Astrocyte (in vitro differentiated cells and primary cell): ENCODE measurements at regions not wholly inside any gene's neighbourhood (a gene's known extent, or its start where the extent isn't known, plus 50 kb on each side); places are given as distances from the start of the nearest gene placed in this dataset.

Source experiments
- DNase-seq: peaks from one replicate; pipeline ENCODE4 v3.0.0-alpha.2; 2010; ENCODE audit warnings: low read depth
- FAIRE-seq: peaks from 2 replicates; lab custom pipeline; 2011; peaks lifted over from hg19 to GRCh38; lab: Jason Lieb, UNC
- H2AFZ ChIP-seq: 2 replicates; pipeline ENCODE4 v1.6.0; 2012; ENCODE audit warnings: low read depth, low read length, inconsistent platforms
- H3K27ac ChIP-seq: 2 replicates; pipeline ENCODE4 v1.5.1; 2011; ENCODE audit warnings: low read depth, low read length, inconsistent platforms
- H3K27me3 ChIP-seq: 2 replicates; pipeline ENCODE4 v1.6.0; 2011; ENCODE audit warnings: low read length, inconsistent platforms; ENCODE audit not compliant: insufficient read depth
- H3K36me3 ChIP-seq: 2 replicates; pipeline ENCODE4 v1.5.1; 2011; ENCODE audit warnings: low read length, inconsistent platforms; ENCODE audit not compliant: insufficient read depth
- H3K4me1 ChIP-seq: 2 replicates; pipeline ENCODE4 v1.5.1; 2011; ENCODE audit warnings: low read length, inconsistent platforms; ENCODE audit not compliant: insufficient read depth
- H3K4me2 ChIP-seq: 2 replicates; pipeline ENCODE4 v1.6.0; 2012; ENCODE audit warnings: low read length, inconsistent platforms
- H3K4me3 ChIP-seq: 2 replicates; pipeline ENCODE4 v1.5.1; 2011; ENCODE audit warnings: low read depth, mild to moderate bottlenecking, low read length, inconsistent platforms; ENCODE audit not compliant: insufficient read depth
- H3K79me2 ChIP-seq: 2 replicates; pipeline ENCODE4 v1.6.0; 2012; ENCODE audit warnings: mild to moderate bottlenecking, low read length, inconsistent platforms; ENCODE audit not compliant: insufficient read depth
- H3K9ac ChIP-seq: 2 replicates; pipeline ENCODE4 v1.6.0; 2012; ENCODE audit warnings: mild to moderate bottlenecking, low read length, inconsistent platforms
- H3K9me3 ChIP-seq: 2 replicates; pipeline ENCODE4 v1.5.1; 2012; ENCODE audit warnings: low read depth, mild to moderate bottlenecking, low read length, inconsistent platforms; ENCODE audit not compliant: insufficient read depth
- H4K20me1 ChIP-seq: 2 replicates; pipeline ENCODE4 v1.6.0; 2012; ENCODE audit warnings: low read length, inconsistent platforms; ENCODE audit not compliant: insufficient read depth
- H3K27ac Mint-ChIP-seq: one replicate; pipeline ENCODE4 v1.8.0; 2021; ENCODE audit warnings: mild to moderate bottlenecking, mixed read lengths; ENCODE audit not compliant: unreplicated experiment
- H3K27me3 Mint-ChIP-seq: one replicate; pipeline ENCODE4 v1.8.0; 2021; ENCODE audit warnings: low read depth, mixed read lengths; ENCODE audit not compliant: unreplicated experiment
- H3K36me3 Mint-ChIP-seq: one replicate; pipeline ENCODE4 v1.8.0; 2021; ENCODE audit warnings: low read depth, mixed read lengths; ENCODE audit not compliant: unreplicated experiment
- H3K4me1 Mint-ChIP-seq: one replicate; pipeline ENCODE4 v1.8.0; 2021; ENCODE audit warnings: low read depth, mixed read lengths; ENCODE audit not compliant: unreplicated experiment
- H3K4me3 Mint-ChIP-seq: one replicate; pipeline ENCODE4 v1.8.0; 2021; ENCODE audit warnings: mild to moderate bottlenecking, moderate library complexity, mixed read lengths; ENCODE audit not compliant: unreplicated experiment
- H3K9me3 Mint-ChIP-seq: one replicate; pipeline ENCODE4 v1.8.0; 2021; ENCODE audit warnings: mild to moderate bottlenecking, mixed read lengths; ENCODE audit not compliant: unreplicated experiment
- CTCF ChIP-seq: IDR thresholded peaks from 2 replicates; pipeline ENCODE4 v1.5.1; 2011; ENCODE audit warnings: low read depth, mild to moderate bottlenecking, inconsistent platforms, low read length, moderate library complexity; ENCODE audit not compliant: insufficient read depth
- EZH2 ChIP-seq: IDR thresholded peaks from 2 replicates; pipeline ENCODE4 v1.6.1; 2012; ENCODE audit warnings: mild to moderate bottlenecking, low read length, inconsistent platforms; ENCODE audit not compliant: insufficient read depth

GRCh38 chr22:44442186-44442815 lies 55.7 kb downstream of the RTL6 start:
- peaks cover 5% of the 10 kb centered on the region for H3K9me3 Mint-ChIP-seq
- no peaks in the 10 kb centered on the region for H3K36me3 Mint-ChIP-seq
- TF ChIP-seq CTCF, result no peak
- TF ChIP-seq EZH2, result no peak
- DNase-seq, result no peak
- no peak overlapping the region for H3K27ac ChIP-seq
- peaks cover 6% of the 10 kb centered on the region for H3K4me1 Mint-ChIP-seq
- no peaks in the 10 kb centered on the region for H3K36me3 ChIP-seq
- H3K4me3 Mint-ChIP-seq, result no peak overlapping the region
- H3K4me3 ChIP-seq, result no peak overlapping the region
- H3K27me3 Mint-ChIP-seq, result peaks cover 22% of the 10 kb centered on the region
- no peak for FAIRE-seq
- no peaks in the 10 kb centered on the region for H3K27me3 ChIP-seq
- no peaks in the 10 kb centered on the region for H3K79me2 ChIP-seq
- no peaks in the 10 kb centered on the region for H3K9me3 ChIP-seq
- no peak overlapping the region for H3K27ac Mint-ChIP-seq
- H3K4me2 ChIP-seq, result no peak overlapping the region
- no peak overlapping the region for H2AFZ ChIP-seq
- peaks cover 8% of the 10 kb centered on the region for H3K4me1 ChIP-seq
- no peak overlapping the region for H3K9ac ChIP-seq
- no peaks in the 10 kb centered on the region for H4K20me1 ChIP-seq

- TF ChIP-seq CTCF (no peak), EZH2 (no peak)
- no peak overlapping the region for H3K4me3 Mint-ChIP-seq
- Histone ChIP-seq H3K9ac (no peak overlapping the region), H4K20me1 (no peaks in the 10 kb centered on the region), H3K9me3 (no peaks in the 10 kb centered on the region), H3K36me3 (no peaks in the 10 kb centered on the region), H3K4me1 (peaks cover 10% of the 10 kb centered on the region), H3K4me2 (no peak overlapping the region), H2AFZ (no peak overlapping the region), H3K27ac (no peak overlapping the region), H3K79me2 (no peaks in the 10 kb centered on the region), H3K27me3 (no peaks in the 10 kb centered on the region), H3K4me3 (no peak overlapping the region)
- no peak for DNase-seq
- no peak for FAIRE-seq
- H3K27me3 Mint-ChIP-seq, result peaks cover 22% of the 10 kb centered on the region
- no peak overlapping the region for H3K27ac Mint-ChIP-seq
- no peaks in the 10 kb centered on the region for H3K36me3 Mint-ChIP-seq
- peaks cover 5% of the 10 kb centered on the region for H3K9me3 Mint-ChIP-seq
- peaks cover 6% of the 10 kb centered on the region for H3K4me1 Mint-ChIP-seq
Measured at GRCh38 chr22:44441401-44442185, 56.4 kb downstream of the RTL6 start.
